HG03520 (cell line): ENCODE measurements at regions not wholly inside any gene's neighbourhood (a gene's known extent, or its start where the extent isn't known, plus 50 kb on each side); places are given as distances from the start of the nearest gene placed in this dataset.

Experiments used
- ATAC-seq: cut with Tn5 transposase; IDR thresholded peaks from one replicate; pipeline ENCODE4 v1.9.1; 2021; ENCODE audit warnings: mild to moderate bottlenecking, moderate library complexity; ENCODE audit not compliant: unreplicated experiment

- ATAC-seq: no peak
Measured at GRCh38 chr13:78029901-78030300, 111.3 kb upstream of the EDNRB start.

- no peak for ATAC-seq
Measured at GRCh38 chr13:78028960-78029359, 110.3 kb upstream of the EDNRB start.

GRCh38 chr13:78024996-78025395, 106.4 kb upstream of the EDNRB start:
- ATAC-seq: no peak

GRCh38 chr13:78022164-78022877, 103.7 kb upstream of the EDNRB start:
- ATAC-seq: peak; percentile 100

- no peak for ATAC-seq
Measured at GRCh38 chr13:78020861-78021260, 102.2 kb upstream of the EDNRB start.

- ATAC-seq: no peak
Measured at GRCh38 chr13:78015782-78016181, 97.2 kb upstream of the EDNRB start.

GRCh38 chr13:78012046-78012445, 93.4 kb upstream of the EDNRB start:
- no peak for ATAC-seq

- no peak for ATAC-seq
Measured at GRCh38 chr13:78004821-78005220, 86.2 kb upstream of the EDNRB start.

- ATAC-seq: no peak
Measured at GRCh38 chr13:77999746-78000145, 81.1 kb upstream of the EDNRB start.

- no peak for ATAC-seq
Measured at GRCh38 chr13:77994166-77994565, 75.5 kb upstream of the EDNRB start.

- no peak for ATAC-seq
Measured at GRCh38 chr13:77991003-77991402, 72.4 kb upstream of the EDNRB start.

- ATAC-seq: no peak
Measured at GRCh38 chr13:77989281-77989680, 70.7 kb upstream of the EDNRB start.

- no peak for ATAC-seq
Measured at GRCh38 chr13:77988355-77988754, 69.7 kb upstream of the EDNRB start.

- no peak for ATAC-seq
Measured at GRCh38 chr13:77986713-77987112, 68.1 kb upstream of the EDNRB start.

GRCh38 chr13:77985866-77986636, 67.4 kb upstream of the EDNRB start:
- no peak for ATAC-seq

- no peak for ATAC-seq
Measured at GRCh38 chr13:77981281-77981881, 62.8 kb upstream of the EDNRB start.

- no peak for ATAC-seq
Measured at GRCh38 chr13:77980592-77980991, 62.0 kb upstream of the EDNRB start.

- no peak for ATAC-seq
Measured at GRCh38 chr13:77979721-77980385, 61.2 kb upstream of the EDNRB start.

- ATAC-seq: no peak
Measured at GRCh38 chr13:77975358-77976042, 56.9 kb upstream of the EDNRB start.

- no peak for ATAC-seq
Measured at GRCh38 chr13:77969299-77969698, 50.7 kb upstream of the EDNRB start.
